C4-2B (cell line): ENCODE measurements at regions not wholly inside any gene's neighbourhood (a gene's known extent, or its start where the extent isn't known, plus 50 kb on each side); places are given as distances from the start of the nearest gene placed in this dataset.

Experiments
- CTCF ChIP-seq: fragments of 450-650 bp; conservative IDR thresholded peaks from 2 replicates; pipeline ENCODE4 v1.5.1; 2017; ENCODE audit warnings: mild to moderate bottlenecking
- ZFX ChIP-seq: fragments of 450-650 bp; IDR thresholded peaks from 2 replicates; pipeline ENCODE4 v1.6.1; 2017

GRCh38 chr4:130424211-130424610, 1328.3 kb downstream of the C4orf33 start:
- TF ChIP-seq CTCF (no peak), ZFX (no peak)
